SK-N-SH (cell line): ENCODE measurements at regions not wholly inside any gene's neighbourhood (a gene's known extent, or its start where the extent isn't known, plus 50 kb on each side); places are given as distances from the start of the nearest gene placed in this dataset.

Source experiments
- CTCF ChIA-PET: fragments of 300-600, 350-600 bp; formaldehyde crosslinking; extraction: SDS; loops from one replicate; lab custom pipeline; 2021; lab: Yijun Ruan, JAX
- POLR2A ChIA-PET: fragments of 350-600 bp; sonication (Branson Sonifier 250); formaldehyde crosslinking; extraction: SDS; loops from one replicate; lab custom pipeline; 2020; ENCODE audit warnings: antibody characterized with exemption, inconsistent platforms; lab: Yijun Ruan, JAX
- DNase-seq: peaks from one replicate; pipeline ENCODE4 v3.0.0; 2012
- H2AFZ ChIP-seq: fragments of 200-600 bp; sonication (generic); 2 replicates; pipeline ENCODE4 v1.8.1; 2016; ENCODE audit warnings: antibody characterized with exemption, mild to moderate bottlenecking, low read depth
- H3F3A ChIP-seq: fragments of 200-600 bp; sonication (generic); replicated peaks from 2 replicates; pipeline ENCODE3; 2016; ENCODE audit warnings: antibody characterized with exemption, mild to moderate bottlenecking; ENCODE audit not compliant: insufficient read depth
- H3K27ac ChIP-seq, 2 experiments: fragments of 200-500 bp in 1 of 2; fragments of 200-600 bp in 1 of 2; sonication (Bioruptor generic) in 1 of 2; sonication (generic), shearing (Covaris generic) in 1 of 2; 2 replicates each; pipeline versions ENCODE4 v1.5.1 to v1.6.1; 2014 to 2016; ENCODE audit warnings: low read depth in 2 of 2, inconsistent platforms in 1 of 2, low read length in 1 of 2, mild to moderate bottlenecking in 1 of 2, mixed read lengths in 1 of 2
- H3K27me3 ChIP-seq: fragments of 200-600 bp; sonication (generic), shearing (Covaris generic); 2 replicates; pipeline ENCODE4 v1.6.1; 2016; ENCODE audit warnings: mixed run types; ENCODE audit not compliant: insufficient read depth
- H3K36me3 ChIP-seq, 2 experiments: fragments of 200-500 bp in 1 of 2; fragments of 200-600 bp in 1 of 2; sonication (Bioruptor generic) in 1 of 2; sonication (generic) in 1 of 2; replicated peaks in 1 of 2; 2 replicates each; pipeline versions ENCODE3 to v1.5.1; 2014 to 2016; ENCODE audit warnings: low read length in 1 of 2, mild to moderate bottlenecking in 1 of 2; ENCODE audit not compliant: insufficient read depth in 2 of 2, control insufficient read depth in 1 of 2
- H3K4me1 ChIP-seq, 2 experiments: fragments of 200-500 bp in 1 of 2; fragments of 200-600 bp in 1 of 2; sonication (Bioruptor generic) in 1 of 2; sonication (generic), shearing (Covaris generic) in 1 of 2; 2 replicates each; pipeline versions ENCODE4 v1.5.1 to v1.6.1; 2014 to 2016; ENCODE audit warnings: low read depth in 1 of 2, low read length in 1 of 2, mixed run types in 1 of 2; ENCODE audit not compliant: insufficient read depth in 2 of 2, control insufficient read depth in 1 of 2
- H3K4me2 ChIP-seq: fragments of 200-600 bp; sonication (generic), shearing (Covaris generic); 2 replicates; pipeline ENCODE4 v1.6.1; 2017; ENCODE audit warnings: mixed run types
- H3K4me3 ChIP-seq, 2 experiments: fragments of 200-500 bp in 1 of 2; fragments of 200-600 bp in 1 of 2; sonication (Bioruptor generic) in 1 of 2; sonication (generic), shearing (Covaris generic) in 1 of 2; 2 replicates each; pipeline versions ENCODE4 v1.5.1 to v1.8.1; 2014 to 2016; ENCODE audit warnings: low read depth in 2 of 2, inconsistent platforms in 1 of 2, low read length in 1 of 2, mild to moderate bottlenecking in 1 of 2, mixed read lengths in 1 of 2, moderate library complexity in 1 of 2
- H3K79me2 ChIP-seq: fragments of 200-600 bp; sonication (generic); 2 replicates; pipeline ENCODE4 v1.8.1; 2017; ENCODE audit warnings: mild to moderate bottlenecking; ENCODE audit not compliant: insufficient read depth
- H3K9ac ChIP-seq: fragments of 200-600 bp; sonication (generic); 2 replicates; pipeline ENCODE4 v1.6.1; 2017; ENCODE audit warnings: mixed run types
- H3K9me2 ChIP-seq: fragments of 200-600 bp; sonication (generic); 2 replicates; pipeline ENCODE4 v1.6.1; 2017; ENCODE audit warnings: mixed run types
- H3K9me3 ChIP-seq: fragments of 200-600 bp; sonication (generic); 2 replicates; pipeline ENCODE4 v1.6.1; 2017; ENCODE audit warnings: mixed run types, mild to moderate bottlenecking, moderate library complexity
- H4K20me1 ChIP-seq: fragments of 200-600 bp; sonication (generic); 2 replicates; pipeline ENCODE4 v1.6.1; 2017; ENCODE audit warnings: mild to moderate bottlenecking, mixed run types; ENCODE audit not compliant: insufficient read depth
- CHD2 ChIP-seq: fragments of 150-350 bp; IDR thresholded peaks from 2 replicates; pipeline ENCODE4 v1.6.1; 2018; ENCODE audit warnings: low read length; ENCODE audit not compliant: partially characterized antibody
- CTCF ChIP-seq: fragments of 200-600 bp; sonication (generic); IDR thresholded peaks from 2 replicates; pipeline ENCODE4 v1.6.1; 2017; ENCODE audit warnings: antibody characterized with exemption, mild to moderate bottlenecking, moderate library complexity
- ELF1 ChIP-seq: IDR thresholded peaks from 2 replicates; pipeline ENCODE4 v1.4.0; 2012
- FOXJ3 ChIP-seq: sonication (generic); formaldehyde crosslinking; IDR thresholded peaks from 2 replicates; pipeline ENCODE4 v1.5.1; 2020; ENCODE audit warnings: mild to moderate bottlenecking, missing genetic modification reagents
- FOXM1 ChIP-seq: IDR thresholded peaks from 2 replicates; pipeline ENCODE4 v1.4.0; 2012; ENCODE audit warnings: low read depth, mild to moderate bottlenecking
- GABPA ChIP-seq: IDR thresholded peaks from 2 replicates; pipeline ENCODE4 v1.4.0; 2012; ENCODE audit warnings: low read depth, mild to moderate bottlenecking
- JUND ChIP-seq: IDR thresholded peaks from 2 replicates; pipeline ENCODE4 v1.4.0; 2012
- PBX3 ChIP-seq: IDR thresholded peaks from 2 replicates; pipeline ENCODE4; 2012
- RAD21 ChIP-seq: IDR thresholded peaks from 2 replicates; pipeline ENCODE4 v1.6.1; 2012; ENCODE audit warnings: mild to moderate bottlenecking, low read length
- RCOR1 ChIP-seq: fragments of 150-350 bp; IDR thresholded peaks from 2 replicates; pipeline ENCODE4 v1.6.1; 2017; ENCODE audit warnings: antibody characterized with exemption, low read length
- SIN3A ChIP-seq: IDR thresholded peaks from 2 replicates; pipeline ENCODE4 v1.6.1; 2012; ENCODE audit warnings: low read depth, mild to moderate bottlenecking, low read length, moderate library complexity, borderline replicate concordance
- SMC3 ChIP-seq: IDR thresholded peaks from 2 replicates; pipeline ENCODE4 v1.6.1; 2012; ENCODE audit warnings: low read depth, low read length, improper control_type of control experiment
- TAF1 ChIP-seq: IDR thresholded peaks from 2 replicates; pipeline ENCODE4 v1.6.1; 2012; ENCODE audit warnings: low read depth, mild to moderate bottlenecking, low read length, moderate library complexity, borderline replicate concordance
- YY1 ChIP-seq: IDR thresholded peaks from 2 replicates; pipeline ENCODE4 v1.4.0; 2012; ENCODE audit warnings: low read depth, mild to moderate bottlenecking
- WGBS: methylation state at CpG from one replicate; pipeline ENCODE4 v1.1.6; 2017; ENCODE audit warnings: low lambda C conversion rate; 5-methylcytosine and 5-hydroxymethylcytosine counted together
- TF ChIP-seq, protein P1 (sequence below): IDR thresholded peaks from 2 replicates; pipeline ENCODE4 v1.6.1; 2012; ENCODE audit warnings: mild to moderate bottlenecking, low read depth, low read length, moderate library complexity

DNA sequence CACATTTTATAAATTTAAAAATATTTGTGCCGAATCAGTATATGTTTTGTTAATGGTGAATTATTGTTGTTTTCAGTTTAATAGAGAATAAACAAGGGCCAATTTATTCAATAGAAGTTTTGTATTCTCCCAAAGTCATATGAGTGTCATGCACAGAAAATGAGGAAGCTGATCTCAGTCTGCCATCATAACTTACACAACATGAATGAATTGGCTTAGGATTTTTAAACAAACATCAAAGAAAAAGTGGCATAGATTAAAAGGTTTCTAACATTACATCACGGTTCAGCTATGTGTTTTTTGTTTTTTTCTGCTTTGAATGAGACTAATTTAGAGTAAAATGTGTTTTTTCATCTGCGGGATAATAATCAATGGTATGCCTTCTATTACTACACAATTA, 123.4 kb upstream of the CTNNA2 start:
- H3K4me1 ChIP-seq, result no peaks in the 10 kb centered on the region
- POLR2A ChIA-PET, result no interaction called here
- DNase-seq, result no peak
- CTCF ChIA-PET, result no interaction called here
- no peaks in the 10 kb centered on the region for H3K9me2 ChIP-seq
- H3F3A ChIP-seq, result no peaks in the 10 kb centered on the region
- H3K9ac ChIP-seq, result no peak overlapping the region
- no peaks in the 10 kb centered on the region for H4K20me1 ChIP-seq
- no peak for TF ChIP-seq RAD21
- no peak for TF ChIP-seq CTCF
- TF ChIP-seq TAF1, result no peak
- no peak for TF ChIP-seq FOXJ3 (CRISPR knock-in tag)
- TF ChIP-seq GABPA, result no peak
- TF ChIP-seq SMC3, result no peak
- no peak for TF ChIP-seq RCOR1
- TF ChIP-seq ELF1, result no peak
- TF ChIP-seq YY1, result no peak
- no peak for TF ChIP-seq SIN3A
- TF ChIP-seq CHD2, result no peak
- no peak overlapping the region for H3K4me2 ChIP-seq
- H3K4me3 ChIP-seq, result no peak overlapping the region
- no peak overlapping the region for H3K27ac ChIP-seq
- no peaks in the 10 kb centered on the region; the same call in 1 of the 2 replicates for H3K9me3 ChIP-seq
- H3K27me3 ChIP-seq, result no peaks in the 10 kb centered on the region
- no peaks in the 10 kb centered on the region for H3K36me3 ChIP-seq
- 26% methylated on average over 3 of the region's 3 CpGs for WGBS
- H2AFZ ChIP-seq, result no peak overlapping the region
- H3K79me2 ChIP-seq, result no peaks in the 10 kb centered on the region

DNA sequence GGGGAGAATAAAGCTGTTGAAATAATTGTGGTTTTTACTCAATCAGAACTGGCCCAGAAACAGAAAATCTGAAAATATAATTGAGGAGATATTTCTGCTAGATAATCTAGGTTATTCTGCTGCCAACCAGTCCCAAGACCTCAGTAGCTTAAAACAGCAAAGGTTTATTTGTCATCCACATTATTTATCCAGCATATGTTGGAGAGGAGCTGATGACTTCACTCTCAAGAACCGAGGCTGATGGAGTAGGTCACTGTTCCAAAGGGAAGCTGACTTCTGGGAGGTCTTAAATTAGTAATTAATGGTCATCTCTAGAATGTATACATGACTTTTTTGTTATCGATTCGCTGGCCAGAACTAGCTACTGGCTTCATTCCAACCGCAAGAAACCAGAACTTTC, 124.8 kb upstream of the CTNNA2 start:
- WGBS, result 7% methylated on average over 4 of the region's 4 CpGs
- H3K27me3 ChIP-seq, result no peaks in the 10 kb centered on the region
- no peaks in the 10 kb centered on the region; the same call in 1 of the 2 replicates for H3K9me3 ChIP-seq
- no peaks in the 10 kb centered on the region for H3K9me2 ChIP-seq
- no peak overlapping the region for H3K9ac ChIP-seq
- no peaks in the 10 kb centered on the region for H3K79me2 ChIP-seq
- no peaks in the 10 kb centered on the region for H3F3A ChIP-seq
- H3K4me3 ChIP-seq, result no peak overlapping the region
- no peaks in the 10 kb centered on the region for H4K20me1 ChIP-seq
- H3K4me1 ChIP-seq, result no peaks in the 10 kb centered on the region
- H2AFZ ChIP-seq, result no peak overlapping the region
- ChIA-PET POLR2A (no interaction called here), CTCF (interaction anchor here (0.8 kb wide), 1 partner anchor 39 kb away, joined by 3 read pairs; no protein-coding TSS in a partner anchor)
- no peaks in the 10 kb centered on the region for H3K36me3 ChIP-seq
- no peak for TF ChIP-seq FOXM1
- no peak for TF ChIP-seq PBX3
- no peak for TF ChIP-seq CTCF
- TF ChIP-seq, protein P1, sequence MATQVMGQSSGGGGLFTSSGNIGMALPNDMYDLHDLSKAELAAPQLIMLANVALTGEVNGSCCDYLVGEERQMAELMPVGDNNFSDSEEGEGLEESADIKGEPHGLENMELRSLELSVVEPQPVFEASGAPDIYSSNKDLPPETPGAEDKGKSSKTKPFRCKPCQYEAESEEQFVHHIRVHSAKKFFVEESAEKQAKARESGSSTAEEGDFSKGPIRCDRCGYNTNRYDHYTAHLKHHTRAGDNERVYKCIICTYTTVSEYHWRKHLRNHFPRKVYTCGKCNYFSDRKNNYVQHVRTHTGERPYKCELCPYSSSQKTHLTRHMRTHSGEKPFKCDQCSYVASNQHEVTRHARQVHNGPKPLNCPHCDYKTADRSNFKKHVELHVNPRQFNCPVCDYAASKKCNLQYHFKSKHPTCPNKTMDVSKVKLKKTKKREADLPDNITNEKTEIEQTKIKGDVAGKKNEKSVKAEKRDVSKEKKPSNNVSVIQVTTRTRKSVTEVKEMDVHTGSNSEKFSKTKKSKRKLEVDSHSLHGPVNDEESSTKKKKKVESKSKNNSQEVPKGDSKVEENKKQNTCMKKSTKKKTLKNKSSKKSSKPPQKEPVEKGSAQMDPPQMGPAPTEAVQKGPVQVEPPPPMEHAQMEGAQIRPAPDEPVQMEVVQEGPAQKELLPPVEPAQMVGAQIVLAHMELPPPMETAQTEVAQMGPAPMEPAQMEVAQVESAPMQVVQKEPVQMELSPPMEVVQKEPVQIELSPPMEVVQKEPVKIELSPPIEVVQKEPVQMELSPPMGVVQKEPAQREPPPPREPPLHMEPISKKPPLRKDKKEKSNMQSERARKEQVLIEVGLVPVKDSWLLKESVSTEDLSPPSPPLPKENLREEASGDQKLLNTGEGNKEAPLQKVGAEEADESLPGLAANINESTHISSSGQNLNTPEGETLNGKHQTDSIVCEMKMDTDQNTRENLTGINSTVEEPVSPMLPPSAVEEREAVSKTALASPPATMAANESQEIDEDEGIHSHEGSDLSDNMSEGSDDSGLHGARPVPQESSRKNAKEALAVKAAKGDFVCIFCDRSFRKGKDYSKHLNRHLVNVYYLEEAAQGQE, result no peak
- TF ChIP-seq GABPA, result no peak
- TF ChIP-seq JUND, result no peak
- H3K4me2 ChIP-seq, result no peak overlapping the region
- no peak for DNase-seq
- H3K27ac ChIP-seq, result no peak overlapping the region
